ENCODE measurements at regions not wholly inside any gene's neighbourhood (a gene's known extent, or its start where the extent isn't known, plus 50 kb on each side); places are given as distances from the start of the nearest gene placed in this dataset.

GRCh38 chr4:14289708-14290107, 662.2 kb upstream of the BOD1L1 start:
- H4K8ac ChIP-seq (replicated peaks; ENCODE audit: insufficient read length, low read depth, low read length): no peak overlapping the region
- H3K9me3 Mint-ChIP-seq: peaks cover 17 to 21% of the 10 kb centered on the region in 2 experiments
- no peak overlapping the region for H2BK20ac ChIP-seq (ENCODE audit: low read depth, low read length, poor library complexity, severe bottlenecking)
- no peak overlapping the region for H2AK5ac ChIP-seq (ENCODE audit: insufficient read length, low read length)
- H3K23ac ChIP-seq (ENCODE audit: insufficient read length, low read depth, low read length): no peak overlapping the region
- H3K79me2 ChIP-seq (ENCODE audit: insufficient read depth, low read length): no peaks in the 10 kb centered on the region
- no CpG with 5 or more reads among the region's 1 CpG for WGBS (ENCODE audit: extremely low coverage, insufficient read length, low lambda C conversion rate)
- no peak overlapping the region for H2BK12ac ChIP-seq (ENCODE audit: insufficient read length, low read depth, low read length)
- H3K23me2 ChIP-seq (ENCODE audit: insufficient read length, low read depth, low read length, poor library complexity, severe bottlenecking): no peaks in the 10 kb centered on the region
- H3K9me3 ChIP-seq (ENCODE audit: control insufficient read depth, low read depth, low read length): no peaks in the 10 kb centered on the region
- H2BK120ac ChIP-seq (ENCODE audit: low read depth, low read length, poor library complexity, severe bottlenecking): no peak overlapping the region
- H3K4ac ChIP-seq (ENCODE audit: low read depth, low read length): no peak overlapping the region
- peaks cover 11% of the 10 kb centered on the region in 2 experiments for H3K4me1 Mint-ChIP-seq
- H3K14ac ChIP-seq (ENCODE audit: insufficient read depth, low read length): no peak overlapping the region
- no peaks in the 10 kb centered on the region for H3K79me1 ChIP-seq (ENCODE audit: insufficient read depth, low read depth, low read length, poor library complexity, severe bottlenecking)
- no peak overlapping the region for H3T11ph ChIP-seq (ENCODE audit: low read length)
- H3K56ac ChIP-seq (ENCODE audit: insufficient read length, low read depth, low read length): no peak overlapping the region
- no peak overlapping the region for H4K5ac ChIP-seq (ENCODE audit: insufficient read length, low read depth, low read length)
- no peak overlapping the region for H3K27ac Mint-ChIP-seq
- no peaks in the 10 kb centered on the region for H3K27me3 Mint-ChIP-seq (ENCODE audit: low read depth)
- no peak overlapping the region for H3K27ac ChIP-seq (ENCODE audit: insufficient read length, low read depth, low read length)
- no peak for DNase-seq
- no peaks in the 10 kb centered on the region; the same call in 1 of the 2 replicates for H3K27me3 ChIP-seq (ENCODE audit: insufficient read depth, low read length)
- no peak overlapping the region for H3K4me3 Mint-ChIP-seq
- no peak overlapping the region for H2BK5ac ChIP-seq (ENCODE audit: insufficient read length, low read length)
- no peak overlapping the region for H3K4me2 ChIP-seq (ENCODE audit: insufficient read depth, insufficient read length, low read length)
- H3K36me3 Mint-ChIP-seq (ENCODE audit: insufficient read depth in 1 of 3, low read depth in 3 of 3): peaks cover 2 to 13% (median 4%) of the 10 kb centered on the region in 3 experiments; a peak in 6 of 7 replicates
- peaks cover 3% of the 10 kb centered on the region; the same call in 1 of the 2 replicates for H3K4me1 ChIP-seq (ENCODE audit: insufficient read depth, low read length)
- no peak for TF ChIP-seq CTCF (conservative IDR thresholded peaks at IDR 0.05)
- H2BK15ac ChIP-seq (ENCODE audit: low read depth, low read length): no peak overlapping the region
- no peak overlapping the region for H4K91ac ChIP-seq (ENCODE audit: insufficient read length, low read depth, low read length)
- H3K9ac ChIP-seq (ENCODE audit: extremely low read depth, insufficient read length, low read length): no peak overlapping the region
- no peaks in the 10 kb centered on the region for H4K20me1 ChIP-seq (ENCODE audit: control insufficient read depth, insufficient read depth, insufficient read length)
- no peak overlapping the region for H3K18ac ChIP-seq (ENCODE audit: insufficient read length, low read depth, low read length)
- no peak overlapping the region for H2AFZ ChIP-seq (ENCODE audit: low read length)

All from H9 (cell line).